ENCODE measurements at regions not wholly inside any gene's neighbourhood (a gene's known extent, or its start where the extent isn't known, plus 50 kb on each side); places are given as distances from the start of the nearest gene placed in this dataset.

- H3K9me3 ChIP-seq: no peaks in the 10 kb centered on the region
- no peaks in the 10 kb centered on the region; the same call in 1 of the 2 replicates for H3K27me3 ChIP-seq (ENCODE audit: low read depth)
- DNase-seq (ENCODE audit: low spot score in 2 of 2): peak; percentile 35 to 44
- no peaks in the 10 kb centered on the region for H3K4me1 ChIP-seq
- in situ Hi-C loops (cut with MboI; ENCODE audit: low sequenced_read_pairs): no loop called here
- H3K4me3 ChIP-seq: no peak overlapping the region
- H3K36me3 ChIP-seq (replicated peaks): no peaks in the 10 kb centered on the region
Measured at GRCh38 chr20:59518881-59519706, 85.2 kb upstream of the PHACTR3 start.

- in situ Hi-C loops (cut with MboI; ENCODE audit: low sequenced_read_pairs): no loop called here
- no peak for DNase-seq (ENCODE audit: low spot score in 2 of 2)
Measured at GRCh38 chr20:59519707-59520014, 84.7 kb upstream of the PHACTR3 start.

GRCh38 chr20:59520814-59521213 lies 83.5 kb upstream of the PHACTR3 start:
- in situ Hi-C loops (cut with MboI; ENCODE audit: low sequenced_read_pairs): no loop called here
- no peaks in the 10 kb centered on the region for H3K9me3 ChIP-seq
- H3K4me3 ChIP-seq: no peak overlapping the region
- no peaks in the 10 kb centered on the region for H3K4me1 ChIP-seq
- H3K27me3 ChIP-seq (ENCODE audit: low read depth): peaks cover 10% of the 10 kb centered on the region
- no peaks in the 10 kb centered on the region for H3K36me3 ChIP-seq (replicated peaks)
- DNase-seq (ENCODE audit: low spot score in 2 of 2): no peak

More at GRCh38 chr20:59519707-59520014, 84.7 kb upstream of the PHACTR3 start:
- H3K9me3 ChIP-seq: no peaks in the 10 kb centered on the region
- H3K36me3 ChIP-seq (replicated peaks): no peaks in the 10 kb centered on the region
- H3K27me3 ChIP-seq (ENCODE audit: low read depth): peaks cover 3% of the 10 kb centered on the region; the same call in 1 of the 2 replicates
- H3K4me1 ChIP-seq: no peaks in the 10 kb centered on the region
- no peak overlapping the region for H3K4me3 ChIP-seq

GRCh38 chr20:59525500-59526241 lies 78.7 kb upstream of the PHACTR3 start:
- Histone ChIP-seq H3K27me3 (ENCODE audit: low read depth) (peaks cover 10% of the 10 kb centered on the region), H3K4me3 (no peak overlapping the region), H3K9me3 (no peaks in the 10 kb centered on the region), H3K4me1 (no peaks in the 10 kb centered on the region), H3K36me3 (replicated peaks) (no peaks in the 10 kb centered on the region)
- peak; percentile 46 to 82 for DNase-seq (ENCODE audit: low spot score in 2 of 2)
- in situ Hi-C loops (cut with MboI; ENCODE audit: low sequenced_read_pairs): no loop called here

GRCh38 chr20:59526242-59527225 lies 77.8 kb upstream of the PHACTR3 start:
- H3K27me3 ChIP-seq (ENCODE audit: low read depth): peaks cover 10% of the 10 kb centered on the region
- H3K9me3 ChIP-seq: no peaks in the 10 kb centered on the region
- in situ Hi-C loops (cut with MboI; ENCODE audit: low sequenced_read_pairs): no loop called here
- H3K4me3 ChIP-seq: no peak overlapping the region
- no peak for DNase-seq (ENCODE audit: low spot score in 2 of 2)
- no peaks in the 10 kb centered on the region for H3K4me1 ChIP-seq
- H3K36me3 ChIP-seq (replicated peaks): no peaks in the 10 kb centered on the region

GRCh38 chr20:59530782-59531181 lies 73.6 kb upstream of the PHACTR3 start:
- in situ Hi-C loops (cut with MboI; ENCODE audit: low sequenced_read_pairs): no loop called here
- Histone ChIP-seq H3K27me3 (ENCODE audit: low read depth) (no peaks in the 10 kb centered on the region; the same call in 1 of the 2 replicates), H3K36me3 (replicated peaks) (no peaks in the 10 kb centered on the region), H3K4me1 (no peaks in the 10 kb centered on the region), H3K4me3 (no peak overlapping the region), H3K9me3 (no peaks in the 10 kb centered on the region)
- no peak for DNase-seq (ENCODE audit: low spot score in 2 of 2)

GRCh38 chr20:59537991-59538390 lies 66.3 kb upstream of the PHACTR3 start:
- in situ Hi-C loops (cut with MboI; ENCODE audit: low sequenced_read_pairs): no loop called here
- H3K9me3 ChIP-seq: no peaks in the 10 kb centered on the region

GRCh38 chr20:59547596-59547995 lies 56.7 kb upstream of the PHACTR3 start:
- no peaks in the 10 kb centered on the region for H3K4me1 ChIP-seq
- in situ Hi-C loops (cut with MboI; ENCODE audit: low sequenced_read_pairs): no loop called here
- H3K36me3 ChIP-seq (replicated peaks): no peaks in the 10 kb centered on the region
- H3K9me3 ChIP-seq: no peaks in the 10 kb centered on the region
- H3K27me3 ChIP-seq (ENCODE audit: low read depth): peaks cover 3% of the 10 kb centered on the region; the same call in 1 of the 2 replicates
- no peak for DNase-seq (ENCODE audit: low spot score in 2 of 2)
- H3K4me3 ChIP-seq: no peak overlapping the region

More at GRCh38 chr20:59537991-59538390, 66.3 kb upstream of the PHACTR3 start:
- Histone ChIP-seq H3K4me1 (no peaks in the 10 kb centered on the region; the same call in 1 of the 2 replicates), H3K36me3 (replicated peaks) (no peaks in the 10 kb centered on the region), H3K27me3 (ENCODE audit: low read depth) (no peaks in the 10 kb centered on the region), H3K4me3 (no peak overlapping the region)
- DNase-seq (ENCODE audit: low spot score in 2 of 2): no peak

All from HAP-1 (cell line).